ENCODE measurements at regions not wholly inside any gene's neighbourhood (a gene's known extent, or its start where the extent isn't known, plus 50 kb on each side); places are given as distances from the start of the nearest gene placed in this dataset.

- TF ChIP-seq, protein P1, sequence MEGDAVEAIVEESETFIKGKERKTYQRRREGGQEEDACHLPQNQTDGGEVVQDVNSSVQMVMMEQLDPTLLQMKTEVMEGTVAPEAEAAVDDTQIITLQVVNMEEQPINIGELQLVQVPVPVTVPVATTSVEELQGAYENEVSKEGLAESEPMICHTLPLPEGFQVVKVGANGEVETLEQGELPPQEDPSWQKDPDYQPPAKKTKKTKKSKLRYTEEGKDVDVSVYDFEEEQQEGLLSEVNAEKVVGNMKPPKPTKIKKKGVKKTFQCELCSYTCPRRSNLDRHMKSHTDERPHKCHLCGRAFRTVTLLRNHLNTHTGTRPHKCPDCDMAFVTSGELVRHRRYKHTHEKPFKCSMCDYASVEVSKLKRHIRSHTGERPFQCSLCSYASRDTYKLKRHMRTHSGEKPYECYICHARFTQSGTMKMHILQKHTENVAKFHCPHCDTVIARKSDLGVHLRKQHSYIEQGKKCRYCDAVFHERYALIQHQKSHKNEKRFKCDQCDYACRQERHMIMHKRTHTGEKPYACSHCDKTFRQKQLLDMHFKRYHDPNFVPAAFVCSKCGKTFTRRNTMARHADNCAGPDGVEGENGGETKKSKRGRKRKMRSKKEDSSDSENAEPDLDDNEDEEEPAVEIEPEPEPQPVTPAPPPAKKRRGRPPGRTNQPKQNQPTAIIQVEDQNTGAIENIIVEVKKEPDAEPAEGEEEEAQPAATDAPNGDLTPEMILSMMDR (conservative IDR thresholded peaks at IDR 0.05), result no peak; the same call in 1 of the 2 replicates
- no peak overlapping the region for H3K27ac ChIP-seq
Measured at GRCh38 chr5:81838307-81838906, 87.5 kb upstream of the SSBP2 start.

DNA sequence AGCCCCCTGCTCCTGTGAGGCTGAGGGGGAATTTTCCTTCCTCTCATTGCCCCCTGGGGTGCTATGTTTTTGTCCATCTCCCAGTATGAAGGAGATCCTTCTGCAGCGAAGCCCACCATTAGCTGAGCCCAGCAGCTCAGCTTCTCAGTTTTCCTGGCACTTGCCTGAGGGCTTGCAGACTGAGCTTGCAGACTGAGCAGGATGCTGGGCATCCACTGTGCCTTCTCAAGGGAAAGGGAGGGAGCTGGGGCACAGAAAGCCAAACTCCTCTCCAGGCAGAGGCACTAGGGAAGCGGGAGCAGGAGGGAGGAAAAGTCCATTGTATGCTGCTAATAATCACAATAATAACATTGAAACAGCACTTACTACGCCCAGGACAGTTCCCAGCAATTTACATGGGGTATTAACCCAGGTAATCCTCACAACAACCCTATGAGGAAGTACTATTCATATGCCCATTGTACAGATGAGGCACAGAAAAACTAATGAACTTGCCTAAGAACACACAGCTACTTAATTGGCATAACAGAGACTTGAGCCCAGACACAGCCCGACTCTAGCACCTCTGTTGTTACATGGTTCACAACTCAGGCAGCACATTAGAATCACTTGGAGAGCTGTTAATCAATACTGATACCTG is 86.9 kb upstream of the SSBP2 start:
- H3K27ac ChIP-seq, result no peak overlapping the region
- TF ChIP-seq, protein P1 (conservative IDR thresholded peaks at IDR 0.05), result no peak

DNA sequence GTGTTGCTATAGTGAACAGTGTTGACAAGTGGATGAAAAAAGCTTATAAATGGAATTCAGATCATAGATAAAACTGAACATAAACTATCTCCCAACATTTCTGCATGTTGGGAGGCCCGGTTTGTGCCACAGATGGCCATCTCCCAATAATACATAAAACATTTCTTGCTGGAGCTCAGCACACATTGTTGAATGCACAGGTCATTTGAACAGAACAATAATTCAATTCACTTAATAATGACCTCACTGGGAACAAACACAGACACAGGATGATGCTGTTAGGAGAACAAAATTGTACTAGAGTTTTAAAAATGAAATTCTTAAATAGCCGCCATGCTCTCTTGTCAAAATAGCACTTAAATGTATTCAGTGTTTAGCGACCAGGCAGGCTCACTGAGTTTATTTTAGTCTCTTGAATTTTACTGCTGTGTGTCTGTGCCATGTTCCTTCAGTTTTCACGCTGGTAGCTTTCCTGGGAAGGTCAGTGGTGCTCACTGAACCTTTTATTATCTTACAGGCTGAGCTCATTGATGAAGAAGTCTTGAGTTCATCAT is 85.0 kb upstream of the SSBP2 start:
- TF ChIP-seq, protein P1 (conservative IDR thresholded peaks at IDR 0.05), result no peak
- no peak overlapping the region for H3K27ac ChIP-seq

GRCh38 chr5:81834021-81834660 is 83.2 kb upstream of the SSBP2 start:
- H3K27ac ChIP-seq, result no peak overlapping the region
- TF ChIP-seq, protein P1 (conservative IDR thresholded peaks at IDR 0.05), result no peak

GRCh38 chr5:81830596-81830995 is 79.7 kb upstream of the SSBP2 start:
- TF ChIP-seq, protein P1 (conservative IDR thresholded peaks at IDR 0.05), result no peak
- H3K27ac ChIP-seq, result no peak overlapping the region

DNA sequence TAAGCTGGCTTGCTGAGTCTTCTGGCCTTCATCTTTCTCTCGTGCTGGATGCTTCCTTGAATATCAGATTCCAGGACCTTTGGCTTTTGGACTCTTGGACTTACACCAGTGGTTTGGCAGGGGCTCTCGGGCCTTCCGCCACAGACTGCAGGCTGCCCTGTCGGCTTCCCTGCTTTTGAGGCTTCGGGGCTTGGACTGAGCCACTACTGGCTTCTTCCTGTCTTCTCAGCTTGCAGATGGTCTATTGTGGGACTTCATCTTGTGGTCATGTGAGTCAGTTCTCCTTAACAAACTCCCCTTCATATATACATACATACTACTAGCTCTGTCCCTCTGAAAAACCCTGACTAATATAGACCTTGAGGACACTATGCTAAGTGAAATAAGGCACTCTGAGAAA is 78.3 kb upstream of the SSBP2 start:
- TF ChIP-seq, protein P1 (conservative IDR thresholded peaks at IDR 0.05), result no peak
- H3K27ac ChIP-seq, result peak overlapping the region; percentile 15; the same call in 1 of the 2 replicates

- H3K27ac ChIP-seq, result no peak overlapping the region
- TF ChIP-seq, protein P1 (conservative IDR thresholded peaks at IDR 0.05), result no peak
Measured at GRCh38 chr5:81827500-81827899, 76.6 kb upstream of the SSBP2 start.
